ENCODE measurements at regions not wholly inside any gene's neighbourhood (a gene's known extent, or its start where the extent isn't known, plus 50 kb on each side); places are given as distances from the start of the nearest gene placed in this dataset.

DNA sequence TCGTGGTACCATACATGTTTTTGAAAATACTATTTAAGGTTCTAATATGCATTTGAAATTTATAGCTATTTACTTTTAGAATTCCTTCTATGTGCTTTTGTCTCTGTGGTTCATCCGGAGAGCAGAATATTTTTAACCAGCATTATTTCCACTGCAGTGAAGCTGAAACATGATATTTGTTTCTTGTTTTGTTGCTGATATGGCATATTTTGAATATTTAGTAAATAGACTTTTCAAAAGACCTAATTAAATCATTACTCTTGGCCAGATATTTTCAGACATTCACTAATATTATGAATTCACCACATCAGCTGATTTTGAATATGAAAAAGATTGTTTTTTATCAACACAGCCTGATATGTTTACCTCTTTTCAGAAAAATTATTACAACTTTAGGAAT is 87.0 kb downstream of the FAT4 start:
- TF ChIP-seq CTCF (conservative IDR thresholded peaks at IDR 0.05 in 1 of 2, IDR thresholded peaks at IDR 0.05 in 1 of 2; ENCODE audit: low read depth in 1 of 2, low read length in 2 of 2) (no peak), EZH2 (IDR thresholded peaks at IDR 0.05; ENCODE audit: low read length, missing control alignments) (no peak)

Data from fibroblast of lung (primary cell).